K562 (cell line): ENCODE measurements at regions not wholly inside any gene's neighbourhood (a gene's known extent, or its start where the extent isn't known, plus 50 kb on each side); places are given as distances from the start of the nearest gene placed in this dataset.

ENCODE experiments used
- IRF2 ChIP-seq: sonication (generic); formaldehyde crosslinking; IDR thresholded peaks from 2 replicates; pipeline ENCODE4 v1.8.1; 2022; ENCODE audit warnings: mild to moderate bottlenecking, missing genetic modification reagents
- KHSRP ChIP-seq: fragments of 450-650 bp; IDR thresholded peaks from 2 replicates; pipeline ENCODE4 v1.6.1; 2017
- MYC ChIP-seq, 2 experiments: fragments of 250-450 bp in 1 of 2; sonication (Bioruptor Pico) in 1 of 2; IDR thresholded peaks; 2 replicates each; pipeline versions ENCODE4 v1.5.1 to v1.6.1; 2012 to 2021; ENCODE audit warnings: low read depth in 2 of 2, borderline replicate concordance in 1 of 2, improper control_type of control experiment in 1 of 2, low read length in 1 of 2, mild to moderate bottlenecking in 1 of 2, moderate library complexity in 1 of 2
- NONO ChIP-seq, 2 experiments: fragments of 200-400 bp in 1 of 2; fragments of 450-650 bp in 1 of 2; formaldehyde crosslinking in 1 of 2; IDR thresholded peaks; 2 replicates each; pipeline ENCODE4 v1.6.1; 2017; ENCODE audit warnings: low read depth in 2 of 2, mild to moderate bottlenecking in 2 of 2, moderate library complexity in 2 of 2, low read length in 1 of 2
- PHF20 ChIP-seq: fragments of 450-650 bp; IDR thresholded peaks from 2 replicates; pipeline ENCODE4 v1.6.1; 2018; ENCODE audit not compliant: partially characterized antibody
- POLR2A ChIP-seq: fragments of 450-650 bp; conservative IDR thresholded peaks from 2 replicates; pipeline ENCODE4 v1.6.1; 2016
- TAL1 ChIP-seq: fragments of 450-650 bp; IDR thresholded peaks from 2 replicates; pipeline ENCODE4 v1.6.1; 2016; ENCODE audit warnings: mild to moderate bottlenecking
- ZFX ChIP-seq: sonication (generic); formaldehyde crosslinking; IDR thresholded peaks from 2 replicates; pipeline ENCODE4 v1.8.0; 2022; ENCODE audit warnings: mild to moderate bottlenecking, missing genetic modification reagents, moderate library complexity
- ZNF146 ChIP-seq: IDR thresholded peaks from one replicate; pipeline ENCODE4 v1.6.1; 2018; ENCODE audit warnings: missing compliant biosample characterization; ENCODE audit not compliant: unreplicated experiment
- TF ChIP-seq, protein P1 (sequence below), 3 experiments: IDR thresholded peaks in 2 of 3; conservative IDR thresholded peaks in 1 of 3; 2 replicates each; pipeline ENCODE4 v1.5.1; 2011 to 2012; ENCODE audit warnings: low read length in 3 of 3, mild to moderate bottlenecking in 3 of 3, control low read depth in 2 of 3, improper control_type of control experiment in 1 of 3, inconsistent platforms in 1 of 3, low read depth in 1 of 3, mixed read lengths in 1 of 3, moderate library complexity in 1 of 3; ENCODE audit not compliant: insufficient read depth in 2 of 3
- TF ChIP-seq, protein P2 (sequence below): fragments of 450-650 bp; IDR thresholded peaks from one replicate; pipeline ENCODE4 v1.6.1; 2018; ENCODE audit warnings: mild to moderate bottlenecking, moderate library complexity; ENCODE audit not compliant: partially characterized antibody
- TF ChIP-seq, protein P3 (sequence below): fragments of 200-800 bp; sonication (Bioruptor generic); IDR thresholded peaks from 2 replicates; pipeline ENCODE4 v1.6.1; 2016; ENCODE audit warnings: missing genetic modification characterization, missing compliant biosample characterization

DNA sequence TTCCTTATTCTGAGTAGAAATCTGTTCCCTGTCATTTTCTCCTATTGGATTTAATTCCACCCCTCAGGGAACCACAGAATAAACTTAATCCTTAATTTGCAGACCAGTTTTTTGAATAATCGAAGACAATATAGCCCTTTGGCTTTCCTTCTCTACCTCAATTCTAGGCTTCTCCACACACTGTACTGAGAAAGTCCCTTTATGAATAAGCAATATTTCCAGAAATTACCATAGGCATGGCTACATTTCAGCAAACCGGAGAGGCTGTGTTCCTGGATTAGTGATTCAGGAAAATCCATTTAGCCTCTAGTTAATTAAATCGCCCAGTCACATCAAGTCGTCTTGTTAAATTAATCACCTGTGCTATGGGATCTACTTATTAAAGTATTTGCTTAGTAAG, 125.1 kb downstream of the ANAPC4 start:
- no peak for TF ChIP-seq ZFX (CRISPR knock-in tag)
- TF ChIP-seq, protein P1, sequence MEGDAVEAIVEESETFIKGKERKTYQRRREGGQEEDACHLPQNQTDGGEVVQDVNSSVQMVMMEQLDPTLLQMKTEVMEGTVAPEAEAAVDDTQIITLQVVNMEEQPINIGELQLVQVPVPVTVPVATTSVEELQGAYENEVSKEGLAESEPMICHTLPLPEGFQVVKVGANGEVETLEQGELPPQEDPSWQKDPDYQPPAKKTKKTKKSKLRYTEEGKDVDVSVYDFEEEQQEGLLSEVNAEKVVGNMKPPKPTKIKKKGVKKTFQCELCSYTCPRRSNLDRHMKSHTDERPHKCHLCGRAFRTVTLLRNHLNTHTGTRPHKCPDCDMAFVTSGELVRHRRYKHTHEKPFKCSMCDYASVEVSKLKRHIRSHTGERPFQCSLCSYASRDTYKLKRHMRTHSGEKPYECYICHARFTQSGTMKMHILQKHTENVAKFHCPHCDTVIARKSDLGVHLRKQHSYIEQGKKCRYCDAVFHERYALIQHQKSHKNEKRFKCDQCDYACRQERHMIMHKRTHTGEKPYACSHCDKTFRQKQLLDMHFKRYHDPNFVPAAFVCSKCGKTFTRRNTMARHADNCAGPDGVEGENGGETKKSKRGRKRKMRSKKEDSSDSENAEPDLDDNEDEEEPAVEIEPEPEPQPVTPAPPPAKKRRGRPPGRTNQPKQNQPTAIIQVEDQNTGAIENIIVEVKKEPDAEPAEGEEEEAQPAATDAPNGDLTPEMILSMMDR (IDR thresholded peaks at IDR 0.05 in 2 of 3, conservative IDR thresholded peaks at IDR 0.05 in 1 of 3; ENCODE audit: insufficient read depth in 2 of 3, low read depth in 1 of 3, low read length in 3 of 3), result no peak
- no peak for TF ChIP-seq IRF2
- no peak for TF ChIP-seq ZNF146 (CRISPR knock-in tag)
- no peak for TF ChIP-seq NONO (IDR thresholded peaks at IDR 0.05; ENCODE audit: low read depth in 2 of 2, low read length in 1 of 2)
- no peak for TF ChIP-seq KHSRP
- TF ChIP-seq MYC (IDR thresholded peaks at IDR 0.05; ENCODE audit: low read depth, low read length), result no peak
- TF ChIP-seq MYC (CRISPR knock-in tag; IDR thresholded peaks at IDR 0.05; ENCODE audit: borderline replicate concordance, low read depth), result no peak
- TF ChIP-seq, protein P2, sequence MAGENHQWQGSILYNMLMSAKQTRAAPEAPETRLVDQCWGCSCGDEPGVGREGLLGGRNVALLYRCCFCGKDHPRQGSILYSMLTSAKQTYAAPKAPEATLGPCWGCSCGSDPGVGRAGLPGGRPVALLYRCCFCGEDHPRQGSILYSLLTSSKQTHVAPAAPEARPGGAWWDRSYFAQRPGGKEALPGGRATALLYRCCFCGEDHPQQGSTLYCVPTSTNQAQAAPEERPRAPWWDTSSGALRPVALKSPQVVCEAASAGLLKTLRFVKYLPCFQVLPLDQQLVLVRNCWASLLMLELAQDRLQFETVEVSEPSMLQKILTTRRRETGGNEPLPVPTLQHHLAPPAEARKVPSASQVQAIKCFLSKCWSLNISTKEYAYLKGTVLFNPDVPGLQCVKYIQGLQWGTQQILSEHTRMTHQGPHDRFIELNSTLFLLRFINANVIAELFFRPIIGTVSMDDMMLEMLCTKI, result no peak
- no peak for TF ChIP-seq POLR2A
- no peak for TF ChIP-seq TAL1
- TF ChIP-seq, protein P3, sequence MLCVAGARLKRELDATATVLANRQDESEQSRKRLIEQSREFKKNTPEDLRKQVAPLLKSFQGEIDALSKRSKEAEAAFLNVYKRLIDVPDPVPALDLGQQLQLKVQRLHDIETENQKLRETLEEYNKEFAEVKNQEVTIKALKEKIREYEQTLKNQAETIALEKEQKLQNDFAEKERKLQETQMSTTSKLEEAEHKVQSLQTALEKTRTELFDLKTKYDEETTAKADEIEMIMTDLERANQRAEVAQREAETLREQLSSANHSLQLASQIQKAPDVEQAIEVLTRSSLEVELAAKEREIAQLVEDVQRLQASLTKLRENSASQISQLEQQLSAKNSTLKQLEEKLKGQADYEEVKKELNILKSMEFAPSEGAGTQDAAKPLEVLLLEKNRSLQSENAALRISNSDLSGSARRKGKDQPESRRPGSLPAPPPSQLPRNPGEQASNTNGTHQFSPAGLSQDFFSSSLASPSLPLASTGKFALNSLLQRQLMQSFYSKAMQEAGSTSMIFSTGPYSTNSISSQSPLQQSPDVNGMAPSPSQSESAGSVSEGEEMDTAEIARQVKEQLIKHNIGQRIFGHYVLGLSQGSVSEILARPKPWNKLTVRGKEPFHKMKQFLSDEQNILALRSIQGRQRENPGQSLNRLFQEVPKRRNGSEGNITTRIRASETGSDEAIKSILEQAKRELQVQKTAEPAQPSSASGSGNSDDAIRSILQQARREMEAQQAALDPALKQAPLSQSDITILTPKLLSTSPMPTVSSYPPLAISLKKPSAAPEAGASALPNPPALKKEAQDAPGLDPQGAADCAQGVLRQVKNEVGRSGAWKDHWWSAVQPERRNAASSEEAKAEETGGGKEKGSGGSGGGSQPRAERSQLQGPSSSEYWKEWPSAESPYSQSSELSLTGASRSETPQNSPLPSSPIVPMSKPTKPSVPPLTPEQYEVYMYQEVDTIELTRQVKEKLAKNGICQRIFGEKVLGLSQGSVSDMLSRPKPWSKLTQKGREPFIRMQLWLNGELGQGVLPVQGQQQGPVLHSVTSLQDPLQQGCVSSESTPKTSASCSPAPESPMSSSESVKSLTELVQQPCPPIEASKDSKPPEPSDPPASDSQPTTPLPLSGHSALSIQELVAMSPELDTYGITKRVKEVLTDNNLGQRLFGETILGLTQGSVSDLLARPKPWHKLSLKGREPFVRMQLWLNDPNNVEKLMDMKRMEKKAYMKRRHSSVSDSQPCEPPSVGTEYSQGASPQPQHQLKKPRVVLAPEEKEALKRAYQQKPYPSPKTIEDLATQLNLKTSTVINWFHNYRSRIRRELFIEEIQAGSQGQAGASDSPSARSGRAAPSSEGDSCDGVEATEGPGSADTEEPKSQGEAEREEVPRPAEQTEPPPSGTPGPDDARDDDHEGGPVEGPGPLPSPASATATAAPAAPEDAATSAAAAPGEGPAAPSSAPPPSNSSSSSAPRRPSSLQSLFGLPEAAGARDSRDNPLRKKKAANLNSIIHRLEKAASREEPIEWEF (CRISPR knock-in tag), result no peak
- TF ChIP-seq PHF20, result no peak
